Tibial nerve (tissue), 4 donors: ENCODE measurements at regions not wholly inside any gene's neighbourhood (a gene's known extent, or its start where the extent isn't known, plus 50 kb on each side); places are given as distances from the start of the nearest gene placed in this dataset.

ENCODE experiments used
- CTCF ChIP-seq, 5 experiments: fragments of 200-600 bp in 3 of 5; fragments of 450-650 bp in 2 of 5; sonication (generic) in 3 of 5; IDR thresholded peaks; one replicate each; pipeline ENCODE4 v1.5.1; 2016 to 2019; ENCODE audit warnings: antibody characterized with exemption in 5 of 5, mild to moderate bottlenecking in 3 of 5, moderate library complexity in 2 of 5
- EP300 ChIP-seq, 2 donors: sonication (generic); formaldehyde crosslinking; IDR thresholded peaks; one replicate each; pipeline ENCODE4 v1.6.1; 2017; ENCODE audit warnings: antibody characterized with exemption in 2 of 2, mild to moderate bottlenecking in 1 of 2

DNA sequence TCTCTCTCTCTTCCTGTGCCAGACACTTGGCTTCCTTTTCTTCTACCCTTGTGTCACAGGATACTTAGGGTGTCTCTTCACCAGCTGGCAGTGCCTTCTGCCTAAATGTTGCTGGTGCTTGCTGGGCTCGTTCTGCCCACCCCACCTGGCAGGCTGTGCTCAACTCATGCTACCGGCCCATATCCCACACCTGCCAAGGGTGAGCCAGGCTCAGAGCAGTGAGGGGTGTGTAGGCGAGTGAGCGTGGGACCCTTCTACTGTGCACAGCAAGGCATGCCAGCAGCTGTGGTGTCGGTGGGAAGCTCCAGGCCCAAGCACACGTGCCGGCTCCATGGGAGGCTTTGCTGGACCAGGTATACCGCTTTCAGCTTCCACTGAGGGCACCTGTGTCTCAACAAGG lies 1626.7 kb upstream of the ACO1 start:
- TF ChIP-seq CTCF (IDR thresholded peaks at IDR 0.05): no peak
- no peak for TF ChIP-seq EP300 (IDR thresholded peaks at IDR 0.05)
